Heart left ventricle (tissue), 13 donors: ENCODE measurements at regions not wholly inside any gene's neighbourhood (a gene's known extent, or its start where the extent isn't known, plus 50 kb on each side); places are given as distances from the start of the nearest gene placed in this dataset.

Source experiments
- POLR2A ChIP-seq, 2 donors: fragments of 450-650 bp; IDR thresholded peaks; one replicate each; pipeline ENCODE4 v1.6.1; 2017; ENCODE audit warnings: antibody characterized with exemption in 2 of 2, mild to moderate bottlenecking in 2 of 2, moderate library complexity in 2 of 2
- TF ChIP-seq, protein P1 (sequence below), 12 donors: fragments of 200-600 bp; sonication (generic) in 4 of 12; IDR thresholded peaks; one replicate each; pipeline versions ENCODE4 v1.5.0 to v1.8.0; 2018 to 2022; ENCODE audit warnings: antibody characterized with exemption in 12 of 12, mild to moderate bottlenecking in 5 of 12
- donor health status: ischemic (EF 13 %, LVEDD 7.1; RV severe dilation, severe dysfunction).
- donor health status: DM: no; HTN: yes; CAD: no.
- donor health status: DM: no; HTN: no; CAD: no.
- donor health status: ischemic (EF 25% LVEDD 6.9; RV normal size, moderate dysfunction).
- donor health status: ischemic (EF 25% LVEDD 5.7; RV mildly dilated, moderate dysfunction).
- donor health status: ischemic (EF 35%, LVEDD 5.7; RV mildly dilated, moderate dysfunction).
- donor health status: nonischemic (EF 11% LVEDD 7.7; RV severe dilation, severe dysfunction).
- donor health status: DM: yes; HTN: yes; CAD: no.
- donor health status: PGD.
- donor health status: ischemic (EF 29% LVEDD 5.4; RV normal size, mild dysfunction).
- donor health status: nonischemic (EF 23%, LVEDD 6.1; RV moderate dilation, normal function).

DNA sequence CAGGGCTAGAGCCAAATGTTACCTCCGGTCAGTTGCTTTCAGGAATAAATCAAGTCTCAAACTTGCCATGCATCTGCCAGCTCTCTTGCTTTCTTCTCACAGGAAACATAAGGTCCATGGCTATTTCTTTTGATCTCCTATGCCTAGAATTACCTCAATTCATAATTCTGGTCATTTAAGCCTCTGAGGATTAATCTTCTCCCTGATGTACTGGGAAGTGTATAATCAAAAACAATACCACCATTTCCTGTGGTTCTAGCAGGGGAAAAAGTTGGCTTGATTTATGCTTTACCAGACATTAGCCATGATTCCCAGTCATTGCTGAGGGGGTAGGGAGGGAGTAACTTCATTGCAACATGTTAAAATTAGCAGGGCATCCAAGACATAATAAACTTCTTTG, 268.7 kb upstream of the EMCN start:
- TF ChIP-seq, protein P1, sequence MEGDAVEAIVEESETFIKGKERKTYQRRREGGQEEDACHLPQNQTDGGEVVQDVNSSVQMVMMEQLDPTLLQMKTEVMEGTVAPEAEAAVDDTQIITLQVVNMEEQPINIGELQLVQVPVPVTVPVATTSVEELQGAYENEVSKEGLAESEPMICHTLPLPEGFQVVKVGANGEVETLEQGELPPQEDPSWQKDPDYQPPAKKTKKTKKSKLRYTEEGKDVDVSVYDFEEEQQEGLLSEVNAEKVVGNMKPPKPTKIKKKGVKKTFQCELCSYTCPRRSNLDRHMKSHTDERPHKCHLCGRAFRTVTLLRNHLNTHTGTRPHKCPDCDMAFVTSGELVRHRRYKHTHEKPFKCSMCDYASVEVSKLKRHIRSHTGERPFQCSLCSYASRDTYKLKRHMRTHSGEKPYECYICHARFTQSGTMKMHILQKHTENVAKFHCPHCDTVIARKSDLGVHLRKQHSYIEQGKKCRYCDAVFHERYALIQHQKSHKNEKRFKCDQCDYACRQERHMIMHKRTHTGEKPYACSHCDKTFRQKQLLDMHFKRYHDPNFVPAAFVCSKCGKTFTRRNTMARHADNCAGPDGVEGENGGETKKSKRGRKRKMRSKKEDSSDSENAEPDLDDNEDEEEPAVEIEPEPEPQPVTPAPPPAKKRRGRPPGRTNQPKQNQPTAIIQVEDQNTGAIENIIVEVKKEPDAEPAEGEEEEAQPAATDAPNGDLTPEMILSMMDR (IDR thresholded peaks at IDR 0.05): no peak
- TF ChIP-seq POLR2A (IDR thresholded peaks at IDR 0.05): no peak
